ENCODE measurements at regions not wholly inside any gene's neighbourhood (a gene's known extent, or its start where the extent isn't known, plus 50 kb on each side); places are given as distances from the start of the nearest gene placed in this dataset.

DNA sequence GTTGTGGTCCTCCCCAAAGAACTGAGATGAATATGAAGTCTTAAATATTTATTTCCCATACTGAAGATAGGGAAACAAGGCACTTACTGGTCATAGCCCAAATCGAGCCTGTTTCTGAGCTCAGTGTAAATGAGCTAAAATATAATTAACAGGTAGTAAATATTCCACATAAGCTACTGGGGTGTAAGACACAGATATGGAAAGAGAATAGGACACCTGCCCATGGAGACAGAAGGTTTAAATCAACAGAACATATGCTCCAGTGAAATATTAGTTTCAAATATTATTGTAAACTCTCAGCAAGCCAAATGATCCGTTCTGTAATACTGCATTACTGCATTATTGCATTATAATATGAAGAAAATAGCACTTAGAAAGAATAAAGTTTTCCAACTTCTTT, 537.9 kb downstream of the ANKRD7 start:
- TF ChIP-seq, protein P1, sequence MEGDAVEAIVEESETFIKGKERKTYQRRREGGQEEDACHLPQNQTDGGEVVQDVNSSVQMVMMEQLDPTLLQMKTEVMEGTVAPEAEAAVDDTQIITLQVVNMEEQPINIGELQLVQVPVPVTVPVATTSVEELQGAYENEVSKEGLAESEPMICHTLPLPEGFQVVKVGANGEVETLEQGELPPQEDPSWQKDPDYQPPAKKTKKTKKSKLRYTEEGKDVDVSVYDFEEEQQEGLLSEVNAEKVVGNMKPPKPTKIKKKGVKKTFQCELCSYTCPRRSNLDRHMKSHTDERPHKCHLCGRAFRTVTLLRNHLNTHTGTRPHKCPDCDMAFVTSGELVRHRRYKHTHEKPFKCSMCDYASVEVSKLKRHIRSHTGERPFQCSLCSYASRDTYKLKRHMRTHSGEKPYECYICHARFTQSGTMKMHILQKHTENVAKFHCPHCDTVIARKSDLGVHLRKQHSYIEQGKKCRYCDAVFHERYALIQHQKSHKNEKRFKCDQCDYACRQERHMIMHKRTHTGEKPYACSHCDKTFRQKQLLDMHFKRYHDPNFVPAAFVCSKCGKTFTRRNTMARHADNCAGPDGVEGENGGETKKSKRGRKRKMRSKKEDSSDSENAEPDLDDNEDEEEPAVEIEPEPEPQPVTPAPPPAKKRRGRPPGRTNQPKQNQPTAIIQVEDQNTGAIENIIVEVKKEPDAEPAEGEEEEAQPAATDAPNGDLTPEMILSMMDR (IDR thresholded peaks at IDR 0.05; ENCODE audit: borderline replicate concordance, extremely low read depth, low read length, poor library complexity, severe bottlenecking), result no peak
- no peak for TF ChIP-seq EZH2 (IDR thresholded peaks at IDR 0.05; ENCODE audit: borderline replicate concordance, low read depth, low read length, severe bottlenecking)

Data from DND-41 (cell line).